HEK293 (cell line): ENCODE measurements at regions not wholly inside any gene's neighbourhood (a gene's known extent, or its start where the extent isn't known, plus 50 kb on each side); places are given as distances from the start of the nearest gene placed in this dataset.

Experiments
- YY1 ChIP-seq: fragments of 450-650 bp; formaldehyde crosslinking; IDR thresholded peaks from 2 replicates; pipeline ENCODE4 v1.5.1; 2018; ENCODE audit warnings: missing biosample characterization, missing genetic modification characterization
- TF ChIP-seq, protein P1 (sequence below): fragments of 450-650 bp; formaldehyde crosslinking; conservative IDR thresholded peaks from 2 replicates; pipeline ENCODE4 v1.5.1; 2016; ENCODE audit warnings: low read depth, missing biosample characterization, missing genetic modification characterization
- TF ChIP-seq, protein P2 (sequence below): fragments of 450-650 bp; formaldehyde crosslinking; IDR thresholded peaks from 2 replicates; pipeline ENCODE4 v1.5.1; 2016; ENCODE audit warnings: missing biosample characterization, missing genetic modification characterization

DNA sequence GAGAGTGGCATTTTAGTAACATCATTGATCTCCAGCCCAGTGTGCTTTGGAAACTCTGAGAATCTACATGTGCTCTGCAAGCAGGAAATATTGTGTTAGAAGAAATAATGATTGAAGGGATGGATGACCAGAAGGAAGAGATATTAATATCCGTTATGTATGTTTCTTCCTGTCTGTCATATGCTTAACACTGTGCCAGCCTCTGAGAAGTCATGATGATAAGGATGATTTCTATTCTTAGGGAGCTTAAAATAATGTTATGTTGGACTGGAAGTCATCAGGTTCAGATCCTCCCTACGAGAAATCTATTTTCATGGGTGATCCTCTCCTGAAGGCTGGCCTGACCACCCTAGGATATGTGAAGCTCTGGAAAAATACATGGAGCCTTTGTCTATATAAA is 192.4 kb upstream of the GORAB start:
- TF ChIP-seq, protein P1, sequence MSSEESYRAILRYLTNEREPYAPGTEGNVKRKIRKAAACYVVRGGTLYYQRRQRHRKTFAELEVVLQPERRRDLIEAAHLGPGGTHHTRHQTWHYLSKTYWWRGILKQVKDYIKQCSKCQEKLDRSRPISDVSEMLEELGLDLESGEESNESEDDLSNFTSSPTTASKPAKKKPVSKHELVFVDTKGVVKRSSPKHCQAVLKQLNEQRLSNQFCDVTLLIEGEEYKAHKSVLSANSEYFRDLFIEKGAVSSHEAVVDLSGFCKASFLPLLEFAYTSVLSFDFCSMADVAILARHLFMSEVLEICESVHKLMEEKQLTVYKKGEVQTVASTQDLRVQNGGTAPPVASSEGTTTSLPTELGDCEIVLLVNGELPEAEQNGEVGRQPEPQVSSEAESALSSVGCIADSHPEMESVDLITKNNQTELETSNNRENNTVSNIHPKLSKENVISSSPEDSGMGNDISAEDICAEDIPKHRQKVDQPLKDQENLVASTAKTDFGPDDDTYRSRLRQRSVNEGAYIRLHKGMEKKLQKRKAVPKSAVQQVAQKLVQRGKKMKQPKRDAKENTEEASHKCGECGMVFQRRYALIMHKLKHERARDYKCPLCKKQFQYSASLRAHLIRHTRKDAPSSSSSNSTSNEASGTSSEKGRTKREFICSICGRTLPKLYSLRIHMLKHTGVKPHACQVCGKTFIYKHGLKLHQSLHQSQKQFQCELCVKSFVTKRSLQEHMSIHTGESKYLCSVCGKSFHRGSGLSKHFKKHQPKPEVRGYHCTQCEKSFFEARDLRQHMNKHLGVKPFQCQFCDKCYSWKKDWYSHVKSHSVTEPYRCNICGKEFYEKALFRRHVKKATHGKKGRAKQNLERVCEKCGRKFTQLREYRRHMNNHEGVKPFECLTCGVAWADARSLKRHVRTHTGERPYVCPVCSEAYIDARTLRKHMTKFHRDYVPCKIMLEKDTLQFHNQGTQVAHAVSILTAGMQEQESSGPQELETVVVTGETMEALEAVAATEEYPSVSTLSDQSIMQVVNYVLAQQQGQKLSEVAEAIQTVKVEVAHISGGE: no peak
- no peak for TF ChIP-seq YY1
- TF ChIP-seq, protein P2, sequence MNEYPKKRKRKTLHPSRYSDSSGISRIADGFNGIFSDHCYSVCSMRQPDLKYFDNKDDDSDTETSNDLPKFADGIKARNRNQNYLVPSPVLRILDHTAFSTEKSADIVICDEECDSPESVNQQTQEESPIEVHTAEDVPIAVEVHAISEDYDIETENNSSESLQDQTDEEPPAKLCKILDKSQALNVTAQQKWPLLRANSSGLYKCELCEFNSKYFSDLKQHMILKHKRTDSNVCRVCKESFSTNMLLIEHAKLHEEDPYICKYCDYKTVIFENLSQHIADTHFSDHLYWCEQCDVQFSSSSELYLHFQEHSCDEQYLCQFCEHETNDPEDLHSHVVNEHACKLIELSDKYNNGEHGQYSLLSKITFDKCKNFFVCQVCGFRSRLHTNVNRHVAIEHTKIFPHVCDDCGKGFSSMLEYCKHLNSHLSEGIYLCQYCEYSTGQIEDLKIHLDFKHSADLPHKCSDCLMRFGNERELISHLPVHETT (tag by site-specific recombination): no peak
